SK-N-MC (cell line): ENCODE measurements at regions not wholly inside any gene's neighbourhood (a gene's known extent, or its start where the extent isn't known, plus 50 kb on each side); places are given as distances from the start of the nearest gene placed in this dataset.

Source experiments
- EZH2 ChIP-seq: fragments of 200-600 bp; sonication (generic); IDR thresholded peaks from one replicate; pipeline ENCODE4 v1.6.1; 2017; ENCODE audit warnings: antibody characterized with exemption
- POLR2AphosphoS5 ChIP-seq: IDR thresholded peaks from 2 replicates; pipeline ENCODE4 v1.6.1; 2012; ENCODE audit warnings: mild to moderate bottlenecking, low read depth, low read length, borderline replicate concordance

GRCh38 chr3:111260878-111261277 lies 189.3 kb downstream of the NECTIN3 start:
- TF ChIP-seq POLR2AphosphoS5 = no peak
- no peak for TF ChIP-seq EZH2
